PC-3 (cell line): ENCODE measurements at regions not wholly inside any gene's neighbourhood (a gene's known extent, or its start where the extent isn't known, plus 50 kb on each side); places are given as distances from the start of the nearest gene placed in this dataset.

ENCODE experiments used
- ATAC-seq: fragments of 200-7000 bp; cut with Tn5 transposase; 2 replicates; pipeline ENCODE4 v1.9.1; 2020; ENCODE audit warnings: mild to moderate bottlenecking, moderate library complexity
- BruUV-seq: library from RNA; stranded (reverse); fragments of 400-500 nt; replicated peaks from 2 replicates; lab custom pipeline; 2021; lab: Mats Ljungman, UMichigan
- CTCF ChIA-PET: fragments of 300-600 bp; sonication (Branson Sonifier 250); formaldehyde crosslinking; loops from one replicate; lab custom pipeline; 2022; ENCODE audit warnings: antibody characterized with exemption; lab: Charles Lee
- POLR2A ChIA-PET: fragments of 300-600 bp; sonication (Branson Sonifier 250); formaldehyde crosslinking; loops from one replicate; lab custom pipeline; 2022; ENCODE audit warnings: antibody characterized with exemption; ENCODE audit not compliant: unreplicated experiment; lab: Charles Lee
- DNase-seq: peaks from one replicate; pipeline ENCODE4 v3.0.0-alpha.2; 2015
- H2AFZ ChIP-seq: fragments of 300-600 bp; sonication (generic); 2 replicates; pipeline ENCODE4 v1.6.0; 2016; ENCODE audit warnings: antibody characterized with exemption, low read length
- H3F3A ChIP-seq: fragments of 300-600 bp; sonication (generic); one replicate; pipeline ENCODE4 v1.6.0; 2017; ENCODE audit warnings: antibody characterized with exemption, low read length, control low read depth, mild to moderate bottlenecking; ENCODE audit not compliant: unreplicated experiment
- H3K27ac ChIP-seq: fragments of 300-600 bp; sonication (generic); 2 replicates; pipeline ENCODE4 v1.5.1; 2016; ENCODE audit warnings: mild to moderate bottlenecking, low read length
- H3K27me3 ChIP-seq: fragments of 300-600 bp; sonication (generic); 2 replicates; pipeline ENCODE4 v1.6.1; 2016; ENCODE audit warnings: low read length, mixed read lengths
- H3K36me3 ChIP-seq: fragments of 300-600 bp; sonication (generic); 2 replicates; pipeline ENCODE4 v1.6.1; 2016; ENCODE audit warnings: low read depth, mixed run types, low read length, mixed read lengths
- H3K4me1 ChIP-seq: fragments of 300-600 bp; sonication (generic); 2 replicates; pipeline ENCODE4 v1.5.1; 2016; ENCODE audit warnings: low read length; ENCODE audit not compliant: insufficient read depth
- H3K4me2 ChIP-seq: fragments of 300-600 bp; sonication (generic); 2 replicates; pipeline ENCODE4 v1.6.0; 2016; ENCODE audit warnings: low read length
- H3K4me3 ChIP-seq: fragments of 300-600 bp; sonication (generic); 2 replicates; pipeline ENCODE4 v1.5.1; 2016; ENCODE audit warnings: mild to moderate bottlenecking, low read length, mixed read lengths
- H3K79me2 ChIP-seq: fragments of 300-600 bp; sonication (generic); 2 replicates; pipeline ENCODE4 v1.6.1; 2017; ENCODE audit warnings: low read length, mixed read lengths
- H3K9ac ChIP-seq: fragments of 300-600 bp; sonication (generic); 2 replicates; pipeline ENCODE4 v1.6.0; 2016; ENCODE audit warnings: mild to moderate bottlenecking, low read length
- H3K9me2 ChIP-seq: fragments of 300-600 bp; sonication (generic); replicated peaks from 2 replicates; pipeline ENCODE4 v1.6.1; 2016; ENCODE audit warnings: mixed run types, low read length, mixed read lengths
- H3K9me3 ChIP-seq: fragments of 300-600 bp; sonication (generic); 2 replicates; pipeline ENCODE4 v1.6.1; 2016; ENCODE audit warnings: low read length, mixed read lengths
- H4K20me1 ChIP-seq: fragments of 300-600 bp; sonication (generic); 2 replicates; pipeline ENCODE4 v1.6.1; 2016; ENCODE audit warnings: low read length, mixed read lengths
- CTCF ChIP-seq: fragments of 300-600 bp; sonication (generic); conservative IDR thresholded peaks from 2 replicates; pipeline ENCODE4 v1.5.1; 2017; ENCODE audit warnings: antibody characterized with exemption, low read depth, mild to moderate bottlenecking, low read length
- EZH2 ChIP-seq: fragments of 300-600 bp; sonication (generic); IDR thresholded peaks from one replicate; pipeline ENCODE4 v1.6.1; 2017; ENCODE audit warnings: antibody characterized with exemption, mild to moderate bottlenecking, low read length; ENCODE audit not compliant: unreplicated experiment
- EZH2phosphoT487 ChIP-seq: fragments of 300-600 bp; sonication (generic); IDR thresholded peaks from 2 replicates; pipeline ENCODE4 v1.6.1; 2018; ENCODE audit warnings: mild to moderate bottlenecking, antibody characterized with exemption, low read length, borderline replicate concordance
- intact Hi-C: fragments of 100-400 bp; cut with micrococcal nuclease; formaldehyde crosslinking; loops from 2 replicates; pipeline ENCODE4 v1.9.0; 2023

DNA sequence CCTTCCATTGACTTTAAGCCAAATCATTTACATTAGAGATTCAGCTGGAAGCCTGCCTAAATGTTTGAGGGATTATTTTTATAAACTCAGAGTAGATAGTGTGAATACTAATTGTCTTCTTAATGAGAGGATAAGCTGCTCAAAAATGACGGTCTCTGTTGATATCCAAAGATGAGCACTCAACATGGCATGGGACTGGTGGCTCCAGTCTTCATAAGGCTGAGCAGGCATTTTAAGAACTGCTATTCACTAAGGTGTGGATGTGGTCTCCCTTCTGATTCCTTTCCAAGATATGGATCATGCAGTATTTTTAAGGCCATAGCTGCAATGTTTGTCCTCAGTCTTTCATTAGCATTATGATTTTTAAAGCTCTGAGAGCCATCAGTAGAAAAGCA, 377.5 kb upstream of the RIOK2 start:
- Histone ChIP-seq H3K4me2 (no peak overlapping the region), H3K27ac (no peak overlapping the region), H3K36me3 (no peaks in the 10 kb centered on the region), H3K4me3 (no peak overlapping the region), H4K20me1 (no peaks in the 10 kb centered on the region), H3F3A (no peaks in the 10 kb centered on the region), H3K9ac (no peak overlapping the region), H3K27me3 (no peaks in the 10 kb centered on the region), H3K4me1 (no peaks in the 10 kb centered on the region), H3K9me3 (no peaks in the 10 kb centered on the region), H3K79me2 (no peaks in the 10 kb centered on the region), H2AFZ (no peak overlapping the region), H3K9me2 (no peaks in the 10 kb centered on the region)
- intact Hi-C loops: no loop called here
- ChIA-PET CTCF (no interaction called here), POLR2A (no interaction called here)
- TF ChIP-seq EZH2phosphoT487 (no peak), CTCF (no peak), EZH2 (no peak)
- no TSS peak for BruUV-seq
- ATAC-seq: no peak
- DNase-seq: no peak

DNA sequence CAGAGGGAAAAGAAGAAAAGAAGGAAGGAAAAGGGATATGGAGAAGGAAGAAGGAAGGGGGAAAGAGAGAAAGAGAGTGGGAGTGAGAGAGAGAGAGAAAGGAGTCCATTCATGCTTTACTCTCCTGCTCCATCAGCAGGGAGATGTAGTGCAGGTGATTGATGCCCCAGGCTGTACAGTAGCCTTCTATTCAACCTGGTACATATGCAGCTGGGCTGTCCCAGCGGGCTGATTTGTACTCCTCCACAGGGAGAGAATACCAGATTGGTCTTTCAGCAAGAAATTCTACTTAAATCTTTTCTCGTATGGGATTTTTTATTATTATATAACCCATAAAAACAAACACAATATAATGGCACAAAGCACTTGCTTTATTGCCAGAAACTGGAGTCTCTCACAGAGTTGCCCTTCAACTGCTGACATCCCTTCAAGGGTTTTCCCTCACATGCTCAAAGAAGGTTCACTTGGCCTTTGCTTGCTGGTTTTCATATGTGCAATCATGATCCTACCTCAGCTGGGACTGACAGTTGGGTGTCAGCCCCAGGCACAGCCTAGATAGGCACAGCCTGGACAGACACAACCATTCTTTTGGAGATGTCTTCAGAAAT, 380.1 kb upstream of the RIOK2 start:
- Histone ChIP-seq H3K79me2 (no peaks in the 10 kb centered on the region), H3K9me2 (no peaks in the 10 kb centered on the region), H4K20me1 (no peaks in the 10 kb centered on the region), H3K27me3 (no peaks in the 10 kb centered on the region), H2AFZ (no peak overlapping the region), H3K27ac (no peak overlapping the region), H3K4me3 (no peak overlapping the region), H3K4me1 (no peaks in the 10 kb centered on the region), H3F3A (no peaks in the 10 kb centered on the region), H3K4me2 (no peak overlapping the region), H3K36me3 (no peaks in the 10 kb centered on the region), H3K9me3 (peaks cover 4% of the 10 kb centered on the region; the same call in 1 of the 2 replicates), H3K9ac (no peak overlapping the region)
- intact Hi-C loops: no loop called here
- DNase-seq: no peak
- TF ChIP-seq EZH2 (no peak), EZH2phosphoT487 (no peak), CTCF (no peak)
- ATAC-seq: no peak
- CTCF ChIA-PET: no interaction called here
- POLR2A ChIA-PET: no interaction called here
- no TSS peak for BruUV-seq

DNA sequence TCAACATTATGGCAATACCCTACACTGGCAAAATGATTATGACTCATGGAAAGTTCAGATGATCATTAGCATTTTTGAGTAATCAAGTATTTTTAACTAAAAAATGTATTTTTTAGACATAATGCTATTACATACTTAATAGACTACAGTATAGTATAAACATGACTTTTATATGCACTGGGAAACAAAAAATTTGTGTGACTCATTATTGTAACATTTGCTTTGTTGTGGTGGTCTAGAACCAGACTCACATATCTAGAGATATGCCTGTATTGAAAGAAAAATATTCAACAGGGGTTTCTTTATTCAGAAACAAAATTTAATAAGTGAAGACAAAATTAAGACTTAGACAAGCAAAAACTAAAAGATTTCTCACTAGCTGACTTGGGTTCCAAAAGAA, 385.3 kb upstream of the RIOK2 start:
- H3K79me2 ChIP-seq: no peaks in the 10 kb centered on the region
- H4K20me1 ChIP-seq: no peaks in the 10 kb centered on the region
- H3K4me3 ChIP-seq: no peak overlapping the region
- no peaks in the 10 kb centered on the region for H3K4me1 ChIP-seq
- H2AFZ ChIP-seq: no peak overlapping the region
- CTCF ChIA-PET: no interaction called here
- no peaks in the 10 kb centered on the region for H3K9me2 ChIP-seq
- no peak overlapping the region for H3K27ac ChIP-seq
- intact Hi-C loops: no loop called here
- no peak overlapping the region for H3K4me2 ChIP-seq
- H3K36me3 ChIP-seq: no peaks in the 10 kb centered on the region
- H3K27me3 ChIP-seq: no peaks in the 10 kb centered on the region
- H3K9me3 ChIP-seq: peaks cover 4% of the 10 kb centered on the region; the same call in 1 of the 2 replicates
- no peak for ATAC-seq
- H3K9ac ChIP-seq: no peak overlapping the region
- POLR2A ChIA-PET: no interaction called here
- TF ChIP-seq CTCF (no peak), EZH2phosphoT487 (no peak), EZH2 (no peak)
- no peak for DNase-seq
- no peaks in the 10 kb centered on the region for H3F3A ChIP-seq
- no TSS peak for BruUV-seq
